Heart left ventricle (tissue), 13 donors: ENCODE measurements at regions not wholly inside any gene's neighbourhood (a gene's known extent, or its start where the extent isn't known, plus 50 kb on each side); places are given as distances from the start of the nearest gene placed in this dataset.

ENCODE experiments used
- POLR2A ChIP-seq, 2 donors: fragments of 450-650 bp; IDR thresholded peaks; one replicate each; pipeline ENCODE4 v1.6.1; 2017; ENCODE audit warnings: antibody characterized with exemption in 2 of 2, mild to moderate bottlenecking in 2 of 2, moderate library complexity in 2 of 2
- TF ChIP-seq, protein P1 (sequence below), 12 donors: fragments of 200-600 bp; sonication (generic) in 4 of 12; IDR thresholded peaks; one replicate each; pipeline versions ENCODE4 v1.5.0 to v1.8.0; 2018 to 2022; ENCODE audit warnings: antibody characterized with exemption in 12 of 12, mild to moderate bottlenecking in 5 of 12
- donor health status: ischemic (EF 13 %, LVEDD 7.1; RV severe dilation, severe dysfunction).
- donor health status: DM: no; HTN: yes; CAD: no.
- donor health status: DM: no; HTN: no; CAD: no.
- donor health status: ischemic (EF 25% LVEDD 6.9; RV normal size, moderate dysfunction).
- donor health status: ischemic (EF 25% LVEDD 5.7; RV mildly dilated, moderate dysfunction).
- donor health status: ischemic (EF 35%, LVEDD 5.7; RV mildly dilated, moderate dysfunction).
- donor health status: nonischemic (EF 11% LVEDD 7.7; RV severe dilation, severe dysfunction).
- donor health status: DM: yes; HTN: yes; CAD: no.
- donor health status: PGD.
- donor health status: ischemic (EF 29% LVEDD 5.4; RV normal size, mild dysfunction).
- donor health status: nonischemic (EF 23%, LVEDD 6.1; RV moderate dilation, normal function).

DNA sequence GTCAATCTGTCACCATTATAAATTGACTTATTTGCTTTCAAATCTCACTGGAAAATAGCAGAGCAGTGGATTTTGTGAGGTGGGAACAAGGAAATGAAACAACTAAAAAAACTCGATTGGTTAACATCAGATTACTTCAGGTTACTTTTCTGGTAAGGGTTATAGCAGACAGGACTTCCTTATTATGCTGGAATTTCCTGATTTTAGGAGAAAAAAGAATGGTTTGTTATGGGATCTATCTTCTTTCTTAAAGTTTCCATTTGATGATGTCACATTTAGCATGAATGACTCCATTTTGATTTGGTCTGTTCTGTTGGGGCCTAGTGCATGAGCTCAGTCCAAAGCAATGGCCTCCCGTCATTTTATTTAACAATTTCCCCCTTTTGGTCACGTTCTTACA lies 210.6 kb downstream of the KCNJ2 start:
- no peak for TF ChIP-seq POLR2A (IDR thresholded peaks at IDR 0.05)
- TF ChIP-seq, protein P1, sequence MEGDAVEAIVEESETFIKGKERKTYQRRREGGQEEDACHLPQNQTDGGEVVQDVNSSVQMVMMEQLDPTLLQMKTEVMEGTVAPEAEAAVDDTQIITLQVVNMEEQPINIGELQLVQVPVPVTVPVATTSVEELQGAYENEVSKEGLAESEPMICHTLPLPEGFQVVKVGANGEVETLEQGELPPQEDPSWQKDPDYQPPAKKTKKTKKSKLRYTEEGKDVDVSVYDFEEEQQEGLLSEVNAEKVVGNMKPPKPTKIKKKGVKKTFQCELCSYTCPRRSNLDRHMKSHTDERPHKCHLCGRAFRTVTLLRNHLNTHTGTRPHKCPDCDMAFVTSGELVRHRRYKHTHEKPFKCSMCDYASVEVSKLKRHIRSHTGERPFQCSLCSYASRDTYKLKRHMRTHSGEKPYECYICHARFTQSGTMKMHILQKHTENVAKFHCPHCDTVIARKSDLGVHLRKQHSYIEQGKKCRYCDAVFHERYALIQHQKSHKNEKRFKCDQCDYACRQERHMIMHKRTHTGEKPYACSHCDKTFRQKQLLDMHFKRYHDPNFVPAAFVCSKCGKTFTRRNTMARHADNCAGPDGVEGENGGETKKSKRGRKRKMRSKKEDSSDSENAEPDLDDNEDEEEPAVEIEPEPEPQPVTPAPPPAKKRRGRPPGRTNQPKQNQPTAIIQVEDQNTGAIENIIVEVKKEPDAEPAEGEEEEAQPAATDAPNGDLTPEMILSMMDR (IDR thresholded peaks at IDR 0.05) = no peak
